NCI-H1105 (cell line): ENCODE measurements at regions not wholly inside any gene's neighbourhood (a gene's known extent, or its start where the extent isn't known, plus 50 kb on each side); places are given as distances from the start of the nearest gene placed in this dataset.

ENCODE experiments used
- DNase-seq: peaks from one replicate; lab custom pipeline; 2025; lab: John Stamatoyannopoulos, UW

GRCh38 chr4:183763990-183764754 is 105.1 kb downstream of the TRAPPC11 start:
- no peak for DNase-seq

GRCh38 chr4:183765251-183765911 is 106.3 kb downstream of the TRAPPC11 start:
- DNase-seq = no peak

DNA sequence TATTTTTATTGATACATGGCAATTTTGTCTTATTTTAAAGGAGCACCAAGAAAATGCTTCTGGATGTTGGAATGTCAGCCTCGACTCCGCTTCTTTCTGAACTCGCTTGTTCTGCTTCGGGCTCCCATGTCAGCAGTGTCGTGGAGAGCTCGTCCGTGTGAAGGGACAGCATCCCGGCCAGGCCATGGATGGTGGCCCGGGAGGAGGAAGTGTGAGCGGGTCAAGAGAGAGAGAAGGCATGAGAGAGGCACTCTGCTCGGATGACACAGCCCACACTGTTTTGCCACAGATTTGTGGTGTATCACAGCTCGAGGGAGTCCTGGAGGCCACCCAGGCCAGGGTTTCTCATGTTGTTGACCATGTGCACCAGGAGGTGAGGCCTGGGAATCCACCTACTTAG is 107.0 kb downstream of the TRAPPC11 start:
- no peak for DNase-seq

GRCh38 chr4:183770906-183771305 is 111.8 kb downstream of the TRAPPC11 start:
- no peak for DNase-seq

DNA sequence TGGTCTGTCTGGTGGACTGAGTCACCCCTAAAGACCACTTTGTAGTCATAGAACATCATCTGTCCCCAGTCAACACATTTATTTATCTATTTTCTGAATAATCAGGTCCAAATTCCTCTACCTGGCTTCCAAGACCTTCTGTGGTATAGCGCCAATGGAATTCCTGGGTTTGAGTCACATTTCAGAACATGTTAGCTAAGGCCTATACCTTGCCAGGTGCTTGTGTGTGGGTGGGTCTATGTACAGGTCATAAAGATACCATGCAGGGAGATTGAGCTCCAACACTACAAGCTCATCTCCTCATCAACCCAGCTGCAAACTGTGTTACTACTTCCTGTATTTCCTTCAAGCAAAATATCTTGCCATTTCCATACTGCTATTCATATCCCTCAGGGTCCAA is 113.3 kb downstream of the TRAPPC11 start:
- no peak for DNase-seq

DNA sequence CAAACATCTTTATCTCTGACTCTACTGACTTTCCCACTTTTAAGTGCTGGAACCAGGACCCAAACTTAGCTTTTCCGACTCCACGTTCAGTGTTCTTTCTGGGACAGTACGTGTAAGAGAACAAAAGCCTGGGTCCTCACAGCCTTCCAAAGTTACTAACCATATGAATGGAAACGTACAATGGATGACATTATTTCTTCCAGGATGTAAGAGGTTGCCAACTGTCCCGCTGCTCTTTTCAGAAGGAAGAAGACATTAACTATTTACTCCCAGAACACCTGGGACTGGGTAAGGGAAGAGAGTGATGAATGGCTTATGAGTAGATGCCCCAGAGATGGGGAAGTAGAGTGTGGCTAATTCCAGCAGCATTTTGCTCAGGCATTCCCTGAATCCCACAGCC is 114.7 kb downstream of the TRAPPC11 start:
- DNase-seq = no peak

DNA sequence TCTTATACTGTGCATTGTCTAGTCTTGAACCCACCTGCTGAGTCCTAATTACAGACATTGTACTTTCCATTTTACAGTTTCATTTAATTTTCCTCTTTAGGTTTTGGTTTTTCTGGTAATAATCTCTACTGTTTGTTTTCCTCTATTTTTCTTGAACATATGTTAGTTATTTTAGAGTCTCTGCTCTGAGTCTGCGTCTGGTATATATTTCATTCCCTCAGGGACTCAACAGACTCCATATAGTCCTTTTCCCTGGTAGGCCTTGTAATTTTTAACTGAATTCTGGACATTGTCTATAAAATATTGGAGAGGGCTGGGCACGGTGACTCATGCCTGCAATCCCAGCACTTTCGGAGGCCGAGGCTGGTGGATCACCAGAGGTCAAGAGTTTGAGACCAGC is 121.8 kb upstream of the STOX2 start:
- no peak for DNase-seq

DNA sequence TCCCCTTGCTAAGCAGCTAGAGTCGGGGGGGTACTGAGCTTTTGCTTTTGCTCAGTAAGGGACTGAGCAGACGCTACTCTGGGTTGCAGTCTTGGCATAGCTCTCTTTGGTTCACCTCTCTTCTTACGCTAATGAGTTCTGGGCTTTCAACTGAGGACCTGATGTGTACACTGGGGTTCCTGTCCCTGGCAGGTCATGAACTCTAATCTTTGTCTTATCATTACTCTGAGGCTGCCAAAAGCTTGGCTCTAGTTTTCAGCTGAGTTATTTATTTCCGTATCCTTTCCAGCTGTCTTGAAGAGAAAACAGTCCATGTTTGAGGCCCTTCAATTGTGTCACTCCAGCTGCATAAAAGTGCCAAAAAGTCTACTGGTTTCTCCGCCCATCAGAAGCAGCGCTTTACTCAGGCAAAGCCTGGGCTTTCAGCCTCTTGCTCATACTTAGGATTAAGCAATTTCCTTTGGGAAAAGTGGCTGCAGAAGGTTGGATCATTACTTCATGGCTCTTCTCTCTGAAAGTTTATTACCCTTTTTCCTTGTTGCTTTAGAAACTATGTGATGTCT is 121.0 kb upstream of the STOX2 start:
- no peak for DNase-seq

GRCh38 chr4:183788308-183788905 is 116.7 kb upstream of the STOX2 start:
- DNase-seq = no peak

DNA sequence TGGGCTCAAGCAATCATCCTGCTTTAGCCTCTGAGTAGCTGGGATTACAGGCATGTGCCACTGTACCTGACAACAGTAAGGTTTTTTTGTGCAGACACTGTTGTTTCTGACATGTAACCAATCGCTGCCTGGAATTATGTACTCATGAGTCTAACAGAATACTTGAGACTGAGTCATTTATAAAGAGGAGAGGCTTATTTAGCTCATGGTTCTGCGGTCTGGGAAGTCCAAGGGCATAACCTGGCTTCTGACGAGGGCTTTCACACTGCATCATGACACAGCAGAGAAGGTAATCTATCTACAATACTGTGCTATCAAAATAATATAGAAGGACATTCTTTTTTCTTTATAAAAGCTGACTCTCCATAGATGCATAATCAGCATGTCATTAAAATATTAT is 115.5 kb upstream of the STOX2 start:
- no peak for DNase-seq

GRCh38 chr4:183790661-183791060 is 114.4 kb upstream of the STOX2 start:
- DNase-seq = no peak

GRCh38 chr4:183797011-183797444 is 108.1 kb upstream of the STOX2 start:
- DNase-seq = no peak

DNA sequence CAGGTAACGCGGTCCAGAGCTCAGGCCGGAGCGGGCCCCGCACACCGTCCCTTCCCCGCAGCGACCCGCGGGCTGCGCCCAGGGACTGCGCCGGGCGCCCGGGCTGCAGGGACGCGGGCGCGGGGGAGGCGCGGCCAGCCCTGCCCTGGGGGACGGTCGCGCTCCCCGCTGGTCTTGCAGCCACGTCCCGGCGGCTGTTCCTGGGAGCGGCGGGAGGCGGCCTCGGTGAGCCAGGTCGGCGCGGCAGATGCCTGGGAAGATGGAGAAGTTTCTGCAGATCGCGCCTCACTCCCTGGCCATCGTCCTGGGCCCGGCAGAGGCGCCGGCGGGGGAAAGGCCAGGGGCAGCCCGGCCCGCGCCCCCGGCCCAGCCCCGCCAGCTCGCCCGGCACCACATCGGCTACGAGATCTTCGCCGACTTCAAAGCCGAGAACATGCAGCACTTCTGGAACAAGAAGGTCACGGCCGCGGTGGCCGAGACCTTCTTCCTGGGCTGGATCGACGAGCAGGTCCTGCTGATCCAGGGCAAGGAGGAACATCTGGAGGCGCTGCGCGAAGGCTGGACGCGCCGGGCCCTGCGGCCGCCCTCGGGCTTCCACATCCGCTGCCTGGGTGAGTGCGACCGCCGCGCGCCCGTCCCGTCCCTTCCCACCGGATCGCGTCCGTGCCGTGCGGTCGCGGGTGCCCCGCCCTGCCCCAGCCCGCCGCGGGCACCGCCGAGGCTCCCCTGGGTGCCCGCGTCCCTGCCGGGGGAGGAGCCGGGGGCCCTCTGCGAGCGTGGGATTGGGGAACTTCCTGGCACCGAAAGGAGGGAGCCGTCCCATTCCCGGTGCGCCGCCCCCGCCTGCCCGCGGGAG is 107.4 kb upstream of the STOX2 start:
- no peak for DNase-seq

DNA sequence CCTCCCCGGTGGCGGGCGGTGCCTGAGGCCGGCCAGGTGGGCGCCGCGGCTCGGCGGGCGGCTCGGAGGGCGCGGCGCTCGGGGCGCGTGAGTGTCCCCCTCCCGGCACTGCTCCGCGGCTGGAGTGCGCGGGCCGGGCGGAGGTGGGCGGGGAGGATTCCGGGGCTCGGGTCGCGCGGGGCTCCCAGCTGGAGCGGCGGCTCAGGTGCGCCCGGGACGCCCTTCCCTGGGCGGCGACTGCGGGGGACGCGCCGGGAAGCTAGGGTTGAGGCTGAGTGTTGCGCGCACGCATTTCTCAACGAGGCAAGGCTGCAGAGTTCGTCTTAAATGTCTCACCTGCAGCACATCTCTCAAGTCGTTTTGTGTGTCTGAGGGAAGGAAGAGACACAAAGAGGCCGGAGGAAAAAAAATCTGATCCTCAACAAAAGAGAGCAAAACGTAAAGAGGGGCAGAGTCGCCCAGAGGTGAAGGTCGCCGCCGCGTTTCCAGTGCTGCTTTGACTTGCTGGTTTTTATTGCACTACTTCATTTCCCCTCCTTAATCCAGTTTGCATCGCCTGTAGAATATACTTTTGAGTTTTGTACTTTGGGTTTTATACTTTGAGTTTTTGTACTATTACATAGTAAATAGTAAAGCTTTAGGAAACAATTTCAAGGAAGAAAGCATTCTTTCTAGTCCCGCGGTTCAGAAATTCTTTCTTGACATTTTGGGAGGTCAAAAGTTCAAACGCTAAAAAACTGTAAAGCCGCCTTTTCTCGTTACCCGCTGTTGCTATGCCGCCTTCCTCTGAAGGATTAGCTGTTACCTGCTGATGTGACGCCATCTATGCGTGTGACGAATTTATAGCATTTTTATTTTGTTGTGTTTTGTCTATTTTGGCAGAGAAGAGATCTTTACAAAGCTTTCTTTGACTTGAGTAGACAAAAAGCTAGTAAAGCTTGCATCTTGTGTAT is 106.5 kb upstream of the STOX2 start:
- DNase-seq = no peak

- DNase-seq = no peak
Observed at GRCh38 chr4:183801457-183802165, 103.5 kb upstream of the STOX2 start.

DNA sequence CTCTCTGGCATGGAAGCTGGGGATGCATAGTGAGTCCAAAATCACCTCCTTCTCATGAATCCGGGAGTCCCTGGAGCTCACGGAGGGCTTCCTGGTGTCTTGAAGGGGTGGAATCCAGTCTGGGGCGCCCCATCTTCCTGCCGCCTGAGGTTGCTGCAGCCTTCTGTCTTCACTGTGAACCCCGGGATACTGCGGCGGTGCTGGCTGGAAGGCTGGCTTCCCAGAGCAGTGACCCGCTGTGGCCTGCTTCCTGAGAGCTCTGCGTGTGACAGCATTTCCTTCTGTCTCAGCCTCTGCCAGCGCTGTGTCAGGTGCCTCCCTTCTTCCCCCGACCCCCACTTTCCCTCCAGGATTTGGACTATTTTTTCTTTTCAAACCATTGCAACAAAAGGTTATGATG is 98.8 kb upstream of the STOX2 start:
- DNase-seq = no peak

DNA sequence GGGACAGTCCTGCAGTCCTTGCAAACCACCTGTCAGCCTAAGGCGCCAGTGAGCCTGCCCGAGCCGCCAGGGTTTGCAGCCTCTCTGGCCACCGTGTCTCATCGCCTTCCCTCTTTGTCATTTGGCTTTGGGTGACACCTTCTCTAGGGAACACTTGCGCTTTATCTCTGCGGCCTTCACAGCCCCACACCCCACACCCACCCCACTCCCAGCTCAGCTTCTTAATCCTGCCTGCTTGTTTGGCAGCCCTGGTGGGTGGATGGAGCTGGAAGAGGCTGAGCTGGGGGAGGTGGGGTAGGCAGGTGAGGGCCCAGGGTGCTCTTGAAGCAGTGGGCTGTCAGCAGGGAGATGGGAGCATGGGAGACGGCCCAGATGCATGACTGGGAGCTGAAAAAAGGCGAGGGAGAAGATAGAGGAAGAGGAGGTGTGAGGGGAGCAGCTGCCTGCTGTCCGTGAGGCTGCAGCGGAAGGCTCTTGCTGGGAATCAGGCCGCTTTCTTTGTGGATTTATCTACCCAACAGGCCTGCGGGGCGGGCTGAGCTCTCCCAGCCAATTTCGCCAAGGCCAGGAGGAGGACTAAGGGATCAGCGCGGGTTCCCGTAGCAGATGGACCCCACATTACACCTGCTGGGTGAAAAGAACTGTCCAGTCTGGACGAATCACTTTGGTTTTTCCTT is 97.5 kb upstream of the STOX2 start:
- no peak for DNase-seq

- DNase-seq = no peak
Observed at GRCh38 chr4:183808097-183808456, 97.0 kb upstream of the STOX2 start.

DNA sequence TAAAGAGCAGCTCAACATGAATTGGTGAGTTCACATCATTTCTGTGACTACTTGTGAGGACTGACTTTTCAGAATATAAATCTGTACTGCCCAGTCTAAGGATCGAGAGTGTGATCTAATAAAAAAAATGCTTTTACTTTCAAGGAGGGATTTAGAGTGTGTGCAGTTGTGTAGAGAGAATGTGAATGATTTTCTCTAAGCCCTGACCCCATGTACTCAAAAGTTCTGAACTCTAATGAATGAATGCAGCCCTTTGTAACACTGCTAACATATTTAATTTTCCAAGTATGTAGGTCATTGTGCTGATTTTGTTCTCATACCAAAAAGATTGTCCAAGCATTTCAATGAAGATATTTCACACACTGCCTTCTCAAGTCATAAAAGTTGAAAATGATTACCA is 92.5 kb upstream of the STOX2 start:
- DNase-seq = no peak

DNA sequence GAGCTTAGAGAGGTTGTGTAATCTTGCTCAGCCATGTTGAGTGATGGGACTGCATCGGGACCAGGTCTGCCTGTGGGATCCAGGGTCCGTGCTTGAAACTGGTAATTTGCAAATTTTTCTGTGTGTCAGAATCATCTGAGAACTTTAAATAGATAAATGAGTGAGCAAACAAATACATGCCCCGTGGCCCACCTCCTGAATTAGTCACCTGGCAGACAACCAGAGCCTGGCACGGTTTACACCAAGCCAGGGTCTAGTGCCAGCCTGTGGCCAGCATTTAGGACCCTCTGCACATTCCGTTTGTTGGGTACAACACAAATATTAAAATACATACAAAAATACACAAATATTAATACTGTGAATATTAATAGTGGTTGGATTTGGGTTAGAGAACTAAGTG is 90.6 kb upstream of the STOX2 start:
- DNase-seq = no peak
